SK-N-SH (cell line): ENCODE measurements at regions not wholly inside any gene's neighbourhood (a gene's known extent, or its start where the extent isn't known, plus 50 kb on each side); places are given as distances from the start of the nearest gene placed in this dataset.

Experiments used
- CTCF ChIA-PET: fragments of 300-600, 350-600 bp; formaldehyde crosslinking; extraction: SDS; loops from one replicate; lab custom pipeline; 2021; lab: Yijun Ruan, JAX
- POLR2A ChIA-PET: fragments of 350-600 bp; sonication (Branson Sonifier 250); formaldehyde crosslinking; extraction: SDS; loops from one replicate; lab custom pipeline; 2020; ENCODE audit warnings: antibody characterized with exemption, inconsistent platforms; lab: Yijun Ruan, JAX
- DNase-seq: peaks from one replicate; pipeline ENCODE4 v3.0.0; 2012
- H2AFZ ChIP-seq: fragments of 200-600 bp; sonication (generic); 2 replicates; pipeline ENCODE4 v1.8.1; 2016; ENCODE audit warnings: antibody characterized with exemption, mild to moderate bottlenecking, low read depth
- H3F3A ChIP-seq: fragments of 200-600 bp; sonication (generic); replicated peaks from 2 replicates; pipeline ENCODE3; 2016; ENCODE audit warnings: antibody characterized with exemption, mild to moderate bottlenecking; ENCODE audit not compliant: insufficient read depth
- H3K27ac ChIP-seq, 2 experiments: fragments of 200-500 bp in 1 of 2; fragments of 200-600 bp in 1 of 2; sonication (Bioruptor generic) in 1 of 2; sonication (generic), shearing (Covaris generic) in 1 of 2; 2 replicates each; pipeline versions ENCODE4 v1.5.1 to v1.6.1; 2014 to 2016; ENCODE audit warnings: low read depth in 2 of 2, inconsistent platforms in 1 of 2, low read length in 1 of 2, mild to moderate bottlenecking in 1 of 2, mixed read lengths in 1 of 2
- H3K27me3 ChIP-seq: fragments of 200-600 bp; sonication (generic), shearing (Covaris generic); 2 replicates; pipeline ENCODE4 v1.6.1; 2016; ENCODE audit warnings: mixed run types; ENCODE audit not compliant: insufficient read depth
- H3K36me3 ChIP-seq, 2 experiments: fragments of 200-500 bp in 1 of 2; fragments of 200-600 bp in 1 of 2; sonication (Bioruptor generic) in 1 of 2; sonication (generic) in 1 of 2; replicated peaks in 1 of 2; 2 replicates each; pipeline versions ENCODE3 to v1.5.1; 2014 to 2016; ENCODE audit warnings: low read length in 1 of 2, mild to moderate bottlenecking in 1 of 2; ENCODE audit not compliant: insufficient read depth in 2 of 2, control insufficient read depth in 1 of 2
- H3K4me1 ChIP-seq, 2 experiments: fragments of 200-500 bp in 1 of 2; fragments of 200-600 bp in 1 of 2; sonication (Bioruptor generic) in 1 of 2; sonication (generic), shearing (Covaris generic) in 1 of 2; 2 replicates each; pipeline versions ENCODE4 v1.5.1 to v1.6.1; 2014 to 2016; ENCODE audit warnings: low read depth in 1 of 2, low read length in 1 of 2, mixed run types in 1 of 2; ENCODE audit not compliant: insufficient read depth in 2 of 2, control insufficient read depth in 1 of 2
- H3K4me2 ChIP-seq: fragments of 200-600 bp; sonication (generic), shearing (Covaris generic); 2 replicates; pipeline ENCODE4 v1.6.1; 2017; ENCODE audit warnings: mixed run types
- H3K4me3 ChIP-seq, 2 experiments: fragments of 200-500 bp in 1 of 2; fragments of 200-600 bp in 1 of 2; sonication (Bioruptor generic) in 1 of 2; sonication (generic), shearing (Covaris generic) in 1 of 2; 2 replicates each; pipeline versions ENCODE4 v1.5.1 to v1.8.1; 2014 to 2016; ENCODE audit warnings: low read depth in 2 of 2, inconsistent platforms in 1 of 2, low read length in 1 of 2, mild to moderate bottlenecking in 1 of 2, mixed read lengths in 1 of 2, moderate library complexity in 1 of 2
- H3K79me2 ChIP-seq: fragments of 200-600 bp; sonication (generic); 2 replicates; pipeline ENCODE4 v1.8.1; 2017; ENCODE audit warnings: mild to moderate bottlenecking; ENCODE audit not compliant: insufficient read depth
- H3K9ac ChIP-seq: fragments of 200-600 bp; sonication (generic); 2 replicates; pipeline ENCODE4 v1.6.1; 2017; ENCODE audit warnings: mixed run types
- H3K9me2 ChIP-seq: fragments of 200-600 bp; sonication (generic); 2 replicates; pipeline ENCODE4 v1.6.1; 2017; ENCODE audit warnings: mixed run types
- H3K9me3 ChIP-seq: fragments of 200-600 bp; sonication (generic); 2 replicates; pipeline ENCODE4 v1.6.1; 2017; ENCODE audit warnings: mixed run types, mild to moderate bottlenecking, moderate library complexity
- H4K20me1 ChIP-seq: fragments of 200-600 bp; sonication (generic); 2 replicates; pipeline ENCODE4 v1.6.1; 2017; ENCODE audit warnings: mild to moderate bottlenecking, mixed run types; ENCODE audit not compliant: insufficient read depth
- CHD2 ChIP-seq: fragments of 150-350 bp; IDR thresholded peaks from 2 replicates; pipeline ENCODE4 v1.6.1; 2018; ENCODE audit warnings: low read length; ENCODE audit not compliant: partially characterized antibody
- EP300 ChIP-seq, 2 experiments: IDR thresholded peaks; 2 replicates each; pipeline versions ENCODE4 v1.4.0 to v1.6.1; 2012; ENCODE audit warnings: borderline replicate concordance in 1 of 2, low read depth in 1 of 2, low read length in 1 of 2
- EZH2phosphoT487 ChIP-seq: fragments of 200-600 bp; sonication (generic); IDR thresholded peaks from 2 replicates; pipeline ENCODE4 v1.6.1; 2017; ENCODE audit warnings: low read depth, mixed run types, mild to moderate bottlenecking, antibody characterized with exemption, moderate library complexity, borderline replicate concordance
- FOXM1 ChIP-seq: IDR thresholded peaks from 2 replicates; pipeline ENCODE4 v1.4.0; 2012; ENCODE audit warnings: low read depth, mild to moderate bottlenecking
- GABPA ChIP-seq: IDR thresholded peaks from 2 replicates; pipeline ENCODE4 v1.4.0; 2012; ENCODE audit warnings: low read depth, mild to moderate bottlenecking
- GATA2 ChIP-seq: sonication (generic); formaldehyde crosslinking; IDR thresholded peaks from 2 replicates; pipeline ENCODE4 v1.5.0; 2020; ENCODE audit warnings: mild to moderate bottlenecking, missing genetic modification reagents
- MXI1 ChIP-seq: IDR thresholded peaks from 2 replicates; pipeline ENCODE4 v1.6.1; 2012; ENCODE audit warnings: mild to moderate bottlenecking, low read depth, low read length, improper control_type of control experiment
- NFIC ChIP-seq: IDR thresholded peaks from 2 replicates; pipeline ENCODE4 v1.4.0; 2012; ENCODE audit warnings: borderline replicate concordance
- NRF1 ChIP-seq: IDR thresholded peaks from 2 replicates; pipeline ENCODE4 v1.6.1; 2012; ENCODE audit warnings: low read depth, mild to moderate bottlenecking, low read length
- PBX3 ChIP-seq: IDR thresholded peaks from 2 replicates; pipeline ENCODE4; 2012
- RAD21 ChIP-seq: IDR thresholded peaks from 2 replicates; pipeline ENCODE4 v1.6.1; 2012; ENCODE audit warnings: mild to moderate bottlenecking, low read length
- RCOR1 ChIP-seq: fragments of 150-350 bp; IDR thresholded peaks from 2 replicates; pipeline ENCODE4 v1.6.1; 2017; ENCODE audit warnings: antibody characterized with exemption, low read length
- TCF12 ChIP-seq: IDR thresholded peaks from 2 replicates; pipeline ENCODE4 v1.4.0; 2012
- TEAD4 ChIP-seq: IDR thresholded peaks from 2 replicates; pipeline ENCODE4 v1.4.0; 2012; ENCODE audit warnings: mild to moderate bottlenecking, borderline replicate concordance; ENCODE audit not compliant: insufficient read depth
- WGBS: methylation state at CpG from one replicate; pipeline ENCODE4 v1.1.6; 2017; ENCODE audit warnings: low lambda C conversion rate; 5-methylcytosine and 5-hydroxymethylcytosine counted together
- TF ChIP-seq, protein P1 (sequence below): fragments of 150-350 bp; IDR thresholded peaks from 2 replicates; pipeline ENCODE4 v1.6.1; 2017; ENCODE audit warnings: antibody characterized with exemption, low read length, low read depth, borderline replicate concordance
- TF ChIP-seq, protein P2 (sequence below): IDR thresholded peaks from 2 replicates; pipeline ENCODE4 v1.4.0; 2012; ENCODE audit warnings: low read depth
- TF ChIP-seq, protein P3 (sequence below): IDR thresholded peaks from 2 replicates; pipeline ENCODE4 v1.4.0; 2012; ENCODE audit warnings: low read depth, borderline replicate concordance

DNA sequence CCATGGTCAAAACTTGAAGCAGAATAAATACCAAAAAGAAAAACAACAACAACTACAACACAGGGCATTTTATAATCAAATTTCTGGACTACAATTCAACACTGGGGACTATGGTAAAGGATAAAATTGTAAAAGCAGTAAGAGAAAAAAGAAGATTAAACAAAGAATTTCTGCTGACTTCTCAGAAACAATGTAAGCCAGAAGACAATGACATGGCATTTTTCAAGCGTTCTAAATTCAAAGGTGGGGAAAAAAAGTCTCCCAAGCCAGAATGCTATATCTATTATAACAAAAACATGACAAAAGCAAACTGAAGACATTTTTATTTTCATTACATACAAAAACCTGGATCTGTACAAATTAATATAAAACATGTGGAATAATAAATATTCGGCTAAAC is 433.1 kb downstream of the NPHP4 start:
- DNase-seq, result no peak
- no peaks in the 10 kb centered on the region for H4K20me1 ChIP-seq
- TF ChIP-seq, protein P1, sequence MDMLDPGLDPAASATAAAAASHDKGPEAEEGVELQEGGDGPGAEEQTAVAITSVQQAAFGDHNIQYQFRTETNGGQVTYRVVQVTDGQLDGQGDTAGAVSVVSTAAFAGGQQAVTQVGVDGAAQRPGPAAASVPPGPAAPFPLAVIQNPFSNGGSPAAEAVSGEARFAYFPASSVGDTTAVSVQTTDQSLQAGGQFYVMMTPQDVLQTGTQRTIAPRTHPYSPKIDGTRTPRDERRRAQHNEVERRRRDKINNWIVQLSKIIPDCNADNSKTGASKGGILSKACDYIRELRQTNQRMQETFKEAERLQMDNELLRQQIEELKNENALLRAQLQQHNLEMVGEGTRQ, result no peak
- TF ChIP-seq TEAD4, result no peak
- no peak for TF ChIP-seq RCOR1
- H3K4me3 ChIP-seq, result no peak overlapping the region
- POLR2A ChIA-PET, result no interaction called here
- H3K9me3 ChIP-seq, result no peaks in the 10 kb centered on the region
- WGBS, result 9% methylated on average over 2 of the region's 2 CpGs
- no peak overlapping the region for H2AFZ ChIP-seq
- no peaks in the 10 kb centered on the region for H3F3A ChIP-seq
- H3K9me2 ChIP-seq, result no peaks in the 10 kb centered on the region
- CTCF ChIA-PET, result no interaction called here
- no peak overlapping the region for H3K27ac ChIP-seq
- no peaks in the 10 kb centered on the region for H3K4me1 ChIP-seq
- no peaks in the 10 kb centered on the region for H3K79me2 ChIP-seq
- no peak overlapping the region for H3K9ac ChIP-seq
- H3K4me2 ChIP-seq, result no peak overlapping the region
- H3K36me3 ChIP-seq, result no peaks in the 10 kb centered on the region
- H3K27me3 ChIP-seq, result no peaks in the 10 kb centered on the region

DNA sequence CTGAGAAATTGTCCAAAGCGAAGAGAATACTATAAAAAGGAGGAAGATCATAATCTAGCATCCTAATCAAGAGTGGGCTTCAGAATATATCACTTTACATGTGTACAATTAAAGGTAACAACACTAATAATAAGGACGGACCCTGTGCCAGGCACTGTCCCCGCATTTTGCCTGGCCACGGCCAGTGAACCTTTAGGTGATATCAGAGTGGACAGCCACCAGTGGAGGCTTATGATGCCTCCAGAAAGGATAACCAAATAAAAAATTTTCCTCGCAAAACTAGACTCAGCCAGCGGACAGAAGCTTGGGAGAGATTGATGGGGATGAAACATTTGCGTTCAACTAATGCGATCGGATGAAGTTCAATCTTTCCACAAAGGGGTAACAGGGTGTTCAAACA is 436.4 kb downstream of the NPHP4 start:
- H2AFZ ChIP-seq, result no peak overlapping the region
- WGBS, result 66% methylated on average over 9 of the region's 9 CpGs
- no peaks in the 10 kb centered on the region for H3K79me2 ChIP-seq
- no peaks in the 10 kb centered on the region for H3K36me3 ChIP-seq
- no peaks in the 10 kb centered on the region for H3K9me2 ChIP-seq
- no peaks in the 10 kb centered on the region for H3F3A ChIP-seq
- H3K27me3 ChIP-seq, result no peaks in the 10 kb centered on the region
- CTCF ChIA-PET, result interaction anchor here (0.9 to 1.5 kb wide), 2 partner anchors 15 to 41 kb away, joined by 4 read pairs; no protein-coding TSS in a partner anchor
- peaks cover 0 to 4% of the 10 kb centered on the region in 2 experiments; a peak in 1 of 4 replicates for H3K4me1 ChIP-seq
- POLR2A ChIA-PET, result no interaction called here
- H4K20me1 ChIP-seq, result no peaks in the 10 kb centered on the region
- DNase-seq, result no peak
- no peak overlapping the region for H3K9ac ChIP-seq
- H3K27ac ChIP-seq, result no peak overlapping the region
- TF ChIP-seq, protein P1, result no peak
- TF ChIP-seq EP300 (IDR thresholded peaks at IDR 0.05; ENCODE audit: borderline replicate concordance in 1 of 2, low read depth in 1 of 2, low read length in 1 of 2) (no peak), FOXM1 (no peak)
- H3K9me3 ChIP-seq, result no peaks in the 10 kb centered on the region
- no peak overlapping the region for H3K4me3 ChIP-seq
- no peak overlapping the region for H3K4me2 ChIP-seq

DNA sequence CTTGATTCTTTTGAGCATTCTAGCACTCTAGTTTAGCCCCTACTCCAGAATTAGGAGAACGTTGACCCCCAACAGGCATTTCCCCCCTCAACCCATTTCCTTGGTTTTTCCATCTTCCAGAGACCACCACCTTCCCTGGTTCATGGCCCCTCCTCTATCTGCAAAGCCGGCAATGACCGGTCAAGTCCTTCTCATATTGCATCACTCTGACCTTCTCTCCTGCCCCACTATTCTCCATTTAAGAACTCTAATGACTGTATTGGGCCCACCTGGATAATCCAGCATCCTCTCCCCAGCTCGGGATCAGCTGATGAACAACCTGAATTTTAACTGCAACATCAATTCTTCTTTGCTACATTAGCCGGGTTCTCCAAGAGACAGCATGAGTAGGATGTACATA is 437.4 kb downstream of the NPHP4 start:
- Histone ChIP-seq H3K9me3 (no peaks in the 10 kb centered on the region), H3F3A (no peaks in the 10 kb centered on the region), H3K4me1 (peaks cover 0 to 4% of the 10 kb centered on the region in 2 experiments; a peak in 1 of 4 replicates), H3K4me2 (no peak overlapping the region), H2AFZ (no peak overlapping the region), H4K20me1 (no peaks in the 10 kb centered on the region), H3K4me3 (no peak overlapping the region), H3K27me3 (no peaks in the 10 kb centered on the region), H3K79me2 (no peaks in the 10 kb centered on the region), H3K9me2 (no peaks in the 10 kb centered on the region), H3K9ac (no peak overlapping the region), H3K27ac (no peak overlapping the region), H3K36me3 (no peaks in the 10 kb centered on the region)
- ChIA-PET CTCF (interaction anchor here (1.8 kb wide), 1 partner anchor 11 kb away, joined by 4 read pairs; no protein-coding TSS in a partner anchor), POLR2A (no interaction called here)
- DNase-seq, result no peak
- WGBS, result 44% methylated on average over 5 of the region's 5 CpGs
- TF ChIP-seq, protein P2, sequence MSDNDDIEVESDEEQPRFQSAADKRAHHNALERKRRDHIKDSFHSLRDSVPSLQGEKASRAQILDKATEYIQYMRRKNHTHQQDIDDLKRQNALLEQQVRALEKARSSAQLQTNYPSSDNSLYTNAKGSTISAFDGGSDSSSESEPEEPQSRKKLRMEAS, result no peak
- TF ChIP-seq GABPA (no peak), GATA2 (CRISPR knock-in tag) (no peak), RAD21 (no peak), EZH2phosphoT487 (no peak), FOXM1 (no peak), CHD2 (no peak), TCF12 (no peak), NFIC (no peak), EP300 (IDR thresholded peaks at IDR 0.05; ENCODE audit: borderline replicate concordance in 1 of 2, low read depth in 1 of 2, low read length in 1 of 2) (no peak), PBX3 (no peak), MXI1 (no peak), NRF1 (no peak)
- TF ChIP-seq, protein P3, sequence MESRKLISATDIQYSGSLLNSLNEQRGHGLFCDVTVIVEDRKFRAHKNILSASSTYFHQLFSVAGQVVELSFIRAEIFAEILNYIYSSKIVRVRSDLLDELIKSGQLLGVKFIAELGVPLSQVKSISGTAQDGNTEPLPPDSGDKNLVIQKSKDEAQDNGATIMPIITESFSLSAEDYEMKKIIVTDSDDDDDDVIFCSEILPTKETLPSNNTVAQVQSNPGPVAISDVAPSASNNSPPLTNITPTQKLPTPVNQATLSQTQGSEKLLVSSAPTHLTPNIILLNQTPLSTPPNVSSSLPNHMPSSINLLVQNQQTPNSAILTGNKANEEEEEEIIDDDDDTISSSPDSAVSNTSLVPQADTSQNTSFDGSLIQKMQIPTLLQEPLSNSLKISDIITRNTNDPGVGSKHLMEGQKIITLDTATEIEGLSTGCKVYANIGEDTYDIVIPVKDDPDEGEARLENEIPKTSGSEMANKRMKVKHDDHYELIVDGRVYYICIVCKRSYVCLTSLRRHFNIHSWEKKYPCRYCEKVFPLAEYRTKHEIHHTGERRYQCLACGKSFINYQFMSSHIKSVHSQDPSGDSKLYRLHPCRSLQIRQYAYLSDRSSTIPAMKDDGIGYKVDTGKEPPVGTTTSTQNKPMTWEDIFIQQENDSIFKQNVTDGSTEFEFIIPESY, result no peak
